T47D (cell line): ENCODE measurements at regions not wholly inside any gene's neighbourhood (a gene's known extent, or its start where the extent isn't known, plus 50 kb on each side); places are given as distances from the start of the nearest gene placed in this dataset.
"Not testable (repeated sequence)": the region's sequence is repeated elsewhere in the genome, so short reads cannot be mapped to it uniquely, and the experiment has no call there.

Experiments
- DNase-seq, 2 experiments: peaks; one replicate each; pipeline versions ENCODE4 v3.0.0 to v3.0.0-alpha.2; 2011 to 2012; ENCODE audit warnings: low read depth in 1 of 2, low spot score in 1 of 2
- JUND ChIP-seq: IDR thresholded peaks from 2 replicates; pipeline ENCODE4 v1.6.1; 2012; ENCODE audit warnings: low read depth
- in situ Hi-C: cut with HindIII; loops from 2 replicates; pipeline ENCODE4 v1.10.0; 2016; ENCODE audit warnings: low sequenced_read_pairs, low pct_unique_long_range_greater_than_20kb

DNA sequence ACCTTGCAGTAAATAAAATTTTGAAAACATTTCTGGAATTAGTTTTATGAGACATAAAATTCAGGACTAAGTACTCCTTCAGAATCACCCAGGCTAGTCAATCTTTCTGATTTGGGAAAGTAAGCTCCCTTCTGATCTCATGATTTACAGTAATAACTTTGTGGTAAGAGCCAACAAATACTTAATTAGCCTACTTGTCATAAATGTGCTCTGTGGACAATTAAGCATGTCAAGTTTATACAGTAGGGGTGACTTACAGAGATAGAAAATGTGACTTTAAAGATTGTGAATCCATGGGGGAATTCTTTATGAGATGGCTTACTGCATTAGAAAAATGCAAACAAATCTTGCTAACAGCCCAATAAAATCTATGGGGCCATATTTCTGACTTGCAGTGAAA, 616.9 kb upstream of the GHITM start:
- no peak for TF ChIP-seq JUND
- no peak for DNase-seq
- in situ Hi-C loops, result no loop called here

DNA sequence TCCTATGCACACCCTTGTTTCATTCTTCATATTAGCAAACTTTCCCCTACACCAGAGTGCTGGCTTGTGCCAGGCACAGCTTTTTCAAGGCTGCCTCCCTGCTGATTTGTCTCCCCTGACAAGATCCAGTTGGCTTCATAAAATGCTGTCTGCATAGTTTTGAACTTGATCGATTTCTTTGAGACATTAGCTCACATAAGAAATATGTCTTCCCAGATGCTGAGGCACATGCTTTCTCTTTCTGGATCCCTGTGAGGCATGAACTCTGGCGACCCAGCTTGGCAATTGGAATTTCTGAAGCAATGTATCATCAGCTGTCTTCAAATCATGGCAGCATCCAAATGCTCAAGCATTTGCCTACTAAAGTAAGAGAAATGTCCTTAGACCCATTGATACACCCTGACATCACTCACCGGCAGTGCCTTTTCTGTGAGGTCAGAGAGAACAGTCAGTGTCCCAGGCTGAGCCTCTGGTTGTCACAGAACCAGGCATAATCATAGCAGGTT, 616.4 kb upstream of the GHITM start:
- in situ Hi-C loops, result no loop called here
- TF ChIP-seq JUND, result no peak
- DNase-seq, result no peak

DNA sequence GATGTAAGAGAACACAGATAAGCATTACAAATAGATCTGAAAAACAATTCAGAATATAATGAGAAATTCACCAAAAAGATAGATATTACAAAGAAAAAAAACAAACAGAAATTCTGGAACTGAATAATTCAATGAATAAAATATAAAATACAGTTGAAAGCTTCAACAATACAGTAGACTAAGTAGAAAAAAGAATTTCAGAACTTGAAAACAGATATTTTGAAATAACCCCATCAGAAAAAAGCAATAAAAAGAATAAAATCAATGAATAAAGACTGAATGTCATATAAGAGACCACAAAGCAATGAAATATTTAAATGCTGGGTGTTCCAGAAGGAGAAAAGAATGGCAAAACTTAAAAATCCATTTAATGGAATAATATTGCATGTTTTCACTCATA, 611.4 kb upstream of the GHITM start:
- in situ Hi-C loops, result no loop called here
- TF ChIP-seq JUND, result no peak
- no peak for DNase-seq

DNA sequence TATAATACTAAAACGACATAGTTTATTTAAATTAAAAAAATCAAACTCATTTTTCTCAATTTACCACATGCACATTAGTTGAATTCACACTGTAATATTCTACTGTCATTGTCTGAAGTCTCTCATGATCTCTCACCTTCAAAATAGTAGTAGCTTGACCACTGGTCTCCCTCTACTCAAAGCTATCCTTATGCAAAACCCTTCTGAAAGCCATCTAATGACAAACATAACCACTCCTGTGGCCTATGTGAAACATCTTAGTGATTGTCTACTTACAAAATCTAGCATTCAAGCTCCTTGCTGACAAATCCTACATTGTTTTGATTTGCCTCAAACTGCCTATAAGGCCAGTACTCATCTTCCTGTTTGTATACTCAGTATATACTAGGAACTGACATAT, 606.0 kb upstream of the GHITM start:
- no peak for DNase-seq
- no peak for TF ChIP-seq JUND
- in situ Hi-C loops, result no loop called here

DNA sequence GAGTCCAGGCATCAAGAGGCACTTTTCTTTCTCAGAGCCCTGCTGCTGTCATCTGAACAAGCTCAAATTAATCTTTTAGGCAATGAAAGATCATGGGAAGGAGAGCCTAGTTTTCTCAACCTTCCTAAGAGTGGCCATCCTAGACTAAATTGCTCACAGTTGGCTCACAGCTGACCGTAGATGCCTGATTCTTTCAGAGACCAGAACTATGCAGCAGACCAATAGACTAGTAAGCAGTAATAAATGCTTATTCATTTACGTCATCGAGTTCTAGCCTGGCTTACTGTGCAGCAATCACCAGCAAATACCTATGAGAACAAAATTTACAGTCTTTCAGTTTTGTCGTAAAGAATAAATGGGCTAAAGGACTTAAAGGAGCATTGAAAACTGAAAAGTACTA, 602.9 kb upstream of the GHITM start:
- no peak for TF ChIP-seq JUND
- in situ Hi-C loops, result no loop called here
- DNase-seq, result no peak

DNA sequence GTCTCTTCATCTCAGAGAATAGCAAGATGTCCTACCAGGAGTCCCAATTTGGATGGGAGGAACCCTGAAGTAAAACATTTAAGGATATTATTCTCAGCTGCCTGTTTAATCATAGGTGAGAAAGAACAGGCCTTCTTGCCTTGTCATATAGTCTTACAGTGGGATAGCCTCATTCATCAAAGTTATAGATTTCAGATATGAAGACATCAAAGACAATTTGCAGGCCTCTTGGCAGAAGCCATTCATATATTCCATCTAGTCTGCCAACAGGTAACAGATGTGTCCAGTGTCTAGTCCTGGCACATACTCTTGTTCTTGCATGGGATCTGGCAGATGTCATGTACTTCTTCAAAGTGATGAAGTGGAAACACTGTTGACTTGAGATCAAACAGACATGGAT, 601.3 kb upstream of the GHITM start:
- in situ Hi-C loops, result no loop called here
- no peak for DNase-seq
- TF ChIP-seq JUND, result no peak

DNA sequence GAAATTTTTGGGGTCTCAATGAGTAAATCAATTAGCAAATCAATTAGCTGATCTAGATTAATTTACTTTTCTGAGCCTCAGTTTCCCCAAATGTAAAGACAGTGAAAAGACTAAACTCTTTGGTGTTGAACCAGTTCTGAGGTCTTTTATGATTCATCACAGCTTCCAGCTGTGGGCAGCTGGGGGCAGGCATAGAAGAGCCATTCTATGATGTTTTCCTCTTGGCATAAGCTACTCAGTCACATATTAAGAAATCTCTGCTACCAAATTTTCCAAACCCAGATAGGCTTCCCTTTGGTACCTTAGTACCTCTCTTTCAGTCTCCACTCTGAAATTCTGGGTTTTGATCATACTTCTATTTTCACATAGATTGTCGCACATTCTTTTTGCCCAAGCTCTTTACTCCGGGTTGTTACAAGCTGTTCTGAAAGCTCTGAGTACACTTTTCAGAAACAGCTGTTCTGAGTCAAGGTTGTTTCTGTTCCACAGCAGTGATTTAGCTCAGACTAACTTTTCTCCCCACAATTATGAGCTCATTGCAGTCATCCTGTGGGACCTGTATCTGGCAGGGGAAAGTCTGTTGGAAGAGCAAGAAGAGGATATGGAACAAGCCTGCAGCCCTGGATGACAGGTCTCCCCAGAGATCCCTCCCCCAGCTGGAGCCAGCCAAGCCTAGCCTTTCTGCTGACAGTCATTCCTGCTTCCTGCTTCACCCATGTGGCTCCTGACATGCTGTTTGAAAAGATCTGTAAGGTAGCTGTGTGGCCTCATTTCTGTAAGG, 599.6 kb upstream of the GHITM start:
- in situ Hi-C loops, result no loop called here
- no peak for TF ChIP-seq JUND

DNA sequence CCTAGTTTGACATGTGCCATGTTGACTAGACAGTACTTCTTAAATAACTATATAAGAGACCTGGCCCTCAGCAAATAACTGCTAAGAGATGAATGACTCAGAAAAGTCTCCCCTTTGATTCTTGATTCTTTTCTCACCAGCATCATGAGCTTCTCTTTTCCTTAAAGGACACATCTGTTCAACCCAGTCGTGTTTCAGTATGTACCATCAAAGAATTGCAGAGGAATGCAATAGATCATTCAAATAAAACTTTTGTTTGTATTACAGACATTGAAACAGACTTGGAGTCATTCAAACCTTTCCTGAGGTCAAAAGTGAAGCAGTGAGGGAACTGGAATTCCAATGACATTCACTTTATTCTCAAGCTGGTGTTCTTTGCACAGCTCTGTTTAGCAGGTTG, 598.3 kb upstream of the GHITM start:
- TF ChIP-seq JUND, result no peak
- DNase-seq, result no peak
- in situ Hi-C loops, result no loop called here

More for the DNA sequence above, 599.6 kb upstream of the GHITM start:
- DNase-seq, result no peak

DNA sequence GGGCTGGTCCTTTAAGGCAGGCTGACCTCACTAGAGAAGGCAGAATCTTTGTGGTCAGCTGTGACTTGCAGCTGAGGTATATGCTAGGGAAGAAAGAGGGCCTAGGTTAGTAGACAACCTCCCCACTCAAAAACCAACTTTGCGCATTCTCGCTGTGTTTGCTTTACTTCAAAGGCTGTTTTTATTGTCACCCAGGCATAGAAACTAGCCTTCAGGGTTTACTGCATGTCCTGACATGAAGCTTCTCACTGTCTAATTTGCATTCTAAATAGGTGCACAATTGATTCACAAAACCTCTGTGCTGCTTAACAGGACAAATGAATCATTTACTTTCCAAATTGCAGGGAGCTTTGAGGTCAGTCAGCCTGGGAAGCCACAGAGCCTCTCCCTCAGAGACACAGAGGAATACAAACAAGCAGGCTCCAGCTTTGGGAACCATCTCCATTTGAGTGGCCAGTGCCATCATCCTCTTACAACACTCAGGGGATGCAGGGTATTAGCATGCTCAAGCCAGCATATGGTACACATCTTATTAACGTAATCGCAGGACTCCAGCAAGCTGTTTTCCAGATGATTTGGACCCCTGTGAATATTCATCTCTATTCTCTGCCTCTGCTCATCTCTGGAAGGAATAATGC, 596.4 kb upstream of the GHITM start:
- in situ Hi-C loops, result no loop called here
- no peak for DNase-seq
- no peak for TF ChIP-seq JUND

DNA sequence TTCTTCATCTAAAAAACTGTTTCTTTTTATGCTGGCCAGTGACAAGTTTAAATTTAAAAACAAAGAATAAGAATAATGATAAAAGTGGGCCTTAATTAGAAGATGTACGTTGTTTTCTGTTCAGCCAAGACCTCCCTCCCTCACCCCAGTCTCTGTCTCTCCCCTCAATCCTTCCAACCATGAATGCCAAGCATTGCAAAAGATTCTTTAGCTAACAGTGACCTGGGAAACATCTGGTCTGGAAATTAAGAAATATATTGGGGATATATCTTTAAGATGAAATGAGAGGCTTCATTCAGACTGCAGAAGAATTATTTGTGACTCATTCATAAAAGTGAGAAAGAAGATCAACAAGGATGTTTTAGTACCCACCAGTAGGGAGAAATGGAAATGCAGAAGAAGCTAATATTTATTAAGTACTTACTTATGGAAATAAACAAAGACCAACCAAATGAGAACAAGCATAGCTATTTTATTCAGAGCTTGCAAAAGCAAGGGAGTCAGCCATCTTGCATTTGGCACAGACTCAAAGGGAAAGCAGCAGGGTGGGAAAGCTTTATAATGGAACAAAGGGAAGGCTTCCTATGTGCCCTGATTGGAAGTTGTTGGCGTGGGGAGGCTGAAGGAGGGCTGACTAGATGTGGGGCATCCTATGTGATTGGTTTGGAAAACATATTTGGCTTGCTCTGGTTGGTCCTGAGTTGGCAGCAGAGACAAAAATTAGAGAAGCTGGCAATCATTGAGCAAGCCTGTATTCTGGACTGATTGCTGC, 595.4 kb upstream of the GHITM start:
- in situ Hi-C loops, result no loop called here
- no peak for DNase-seq
- no peak for TF ChIP-seq JUND

DNA sequence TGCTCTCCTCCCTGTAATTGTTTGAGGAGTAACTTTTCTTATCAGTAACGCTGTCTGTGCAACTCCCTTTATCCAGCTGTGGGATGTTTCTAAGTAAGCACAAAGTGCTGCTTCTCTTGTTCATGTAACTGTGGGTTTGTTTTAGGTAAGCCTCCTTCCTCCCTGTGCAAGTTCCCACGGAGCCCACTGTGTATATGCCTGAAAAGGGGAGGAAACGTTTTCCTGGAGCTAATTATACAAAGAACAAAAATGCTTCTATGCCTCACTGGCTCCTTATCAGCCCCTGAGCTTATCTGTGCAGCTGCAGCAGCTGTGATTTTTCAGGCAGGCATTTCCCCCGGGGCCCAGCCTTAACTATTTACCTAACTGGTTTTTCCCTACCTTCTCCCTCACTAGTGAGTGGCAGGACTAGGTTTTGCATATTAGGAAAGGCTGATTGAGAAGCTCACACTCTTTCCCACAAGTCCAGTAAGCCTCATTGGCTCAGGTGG, 593.4 kb upstream of the GHITM start:
- TF ChIP-seq JUND, result no peak
- DNase-seq, result no peak
- in situ Hi-C loops, result no loop called here

DNA sequence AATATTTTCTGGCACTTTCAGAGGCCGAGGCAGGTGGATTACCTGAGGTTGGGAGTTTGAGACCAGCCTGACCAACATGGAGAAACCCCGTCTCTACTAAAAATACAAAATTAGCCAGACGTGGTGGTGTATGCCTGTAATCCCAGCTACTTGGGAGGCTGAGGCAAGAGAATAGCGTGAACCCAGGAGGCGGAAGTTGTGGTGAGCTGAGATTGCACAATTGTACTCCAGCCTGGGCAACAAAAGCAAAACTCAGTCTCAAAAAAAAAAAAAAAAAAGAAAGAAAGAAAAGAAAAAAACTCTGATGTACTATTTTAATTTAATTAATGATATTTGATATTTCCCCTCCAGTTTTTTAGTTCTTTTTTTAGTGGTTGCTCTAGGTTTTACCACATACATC, 588.1 kb upstream of the GHITM start:
- in situ Hi-C loops, DNase-seq: not testable (repeated sequence)

DNA sequence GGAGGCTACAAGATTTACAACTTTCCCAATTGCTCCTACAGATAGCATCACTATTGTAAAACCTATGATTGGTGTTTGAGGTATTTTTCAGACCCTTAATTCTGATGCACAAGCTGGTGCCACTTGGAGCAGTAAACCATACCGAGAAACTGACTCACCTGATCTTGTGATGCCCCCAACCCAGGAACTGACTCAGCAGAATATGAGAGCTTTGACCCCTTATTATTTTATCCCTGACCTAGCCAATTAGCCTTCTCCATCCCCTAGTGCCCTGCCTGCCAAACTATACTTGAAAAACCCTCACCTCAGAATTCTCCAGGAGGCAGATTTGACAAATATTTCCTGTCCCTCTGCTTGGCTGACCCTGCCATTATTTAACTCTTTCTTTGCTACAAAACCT, 585.9 kb upstream of the GHITM start:
- no peak for TF ChIP-seq JUND
- in situ Hi-C loops, result no loop called here
- no peak for DNase-seq
